WERI-Rb-1 (cell line): ENCODE measurements at regions not wholly inside any gene's neighbourhood (a gene's known extent, or its start where the extent isn't known, plus 50 kb on each side); places are given as distances from the start of the nearest gene placed in this dataset.

Experiments used
- DNase-seq: peaks from one replicate; pipeline ENCODE4 v3.0.0-alpha.2; 2020
- H3K27ac ChIP-seq: fragments of 250-450 bp; sonication (Bioruptor Pico); 2 replicates; pipeline ENCODE4 v1.5.1; 2020; ENCODE audit warnings: mild to moderate bottlenecking, moderate library complexity
- H3K27me3 ChIP-seq: fragments of 250-450 bp; sonication (Bioruptor Pico); 2 replicates; pipeline ENCODE4 v1.5.1; 2021; ENCODE audit warnings: mild to moderate bottlenecking, low read depth, moderate library complexity; ENCODE audit not compliant: insufficient read depth, severe bottlenecking
- H3K36me3 ChIP-seq: fragments of 250-450 bp; sonication (Bioruptor Pico); 2 replicates; pipeline ENCODE4 v1.5.1; 2020; ENCODE audit warnings: mild to moderate bottlenecking, moderate library complexity
- H3K4me3 ChIP-seq: 2 replicates; pipeline ENCODE4 v1.5.1; 2011; ENCODE audit warnings: low read depth, mild to moderate bottlenecking, control low read depth, low read length
- H3K9me3 ChIP-seq: fragments of 250-450 bp; sonication (Bioruptor Pico); 2 replicates; pipeline ENCODE4 v1.5.1; 2021; ENCODE audit warnings: mild to moderate bottlenecking, moderate library complexity; ENCODE audit not compliant: severe bottlenecking
- TF ChIP-seq, protein P1 (sequence below): IDR thresholded peaks from 2 replicates; pipeline ENCODE4 v1.5.1; 2011; ENCODE audit warnings: low read depth, mild to moderate bottlenecking, control low read depth, inconsistent platforms, low read length

DNA sequence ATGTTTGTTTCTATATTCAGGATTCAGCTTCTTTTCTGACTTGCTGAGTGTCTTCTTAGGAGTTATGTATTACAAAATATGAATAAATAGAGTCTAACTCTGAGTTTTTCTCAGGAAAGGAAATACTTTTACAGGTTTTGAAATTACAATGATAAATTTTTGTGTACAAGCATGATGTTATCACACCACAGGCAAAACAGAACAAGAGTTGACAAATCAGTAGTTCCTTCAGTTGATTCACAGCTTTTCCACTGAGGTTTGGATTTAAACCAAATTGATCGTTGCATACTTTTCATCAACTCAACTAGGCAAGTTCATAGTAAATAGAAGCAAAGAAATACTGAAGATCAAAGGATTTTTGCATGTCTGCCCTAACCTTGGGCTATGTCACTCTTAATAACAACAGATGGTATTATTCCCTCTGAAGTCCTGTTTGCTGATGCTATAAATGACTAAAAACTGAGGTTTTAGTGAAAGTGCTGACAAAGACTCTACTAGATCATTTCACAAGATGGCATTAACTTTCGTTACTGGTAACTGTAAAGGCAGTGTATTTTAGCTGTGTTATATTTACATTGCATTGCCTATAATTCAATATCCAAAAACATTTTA, 520.2 kb downstream of the FLRT2 start:
- no peak for DNase-seq
- TF ChIP-seq, protein P1, sequence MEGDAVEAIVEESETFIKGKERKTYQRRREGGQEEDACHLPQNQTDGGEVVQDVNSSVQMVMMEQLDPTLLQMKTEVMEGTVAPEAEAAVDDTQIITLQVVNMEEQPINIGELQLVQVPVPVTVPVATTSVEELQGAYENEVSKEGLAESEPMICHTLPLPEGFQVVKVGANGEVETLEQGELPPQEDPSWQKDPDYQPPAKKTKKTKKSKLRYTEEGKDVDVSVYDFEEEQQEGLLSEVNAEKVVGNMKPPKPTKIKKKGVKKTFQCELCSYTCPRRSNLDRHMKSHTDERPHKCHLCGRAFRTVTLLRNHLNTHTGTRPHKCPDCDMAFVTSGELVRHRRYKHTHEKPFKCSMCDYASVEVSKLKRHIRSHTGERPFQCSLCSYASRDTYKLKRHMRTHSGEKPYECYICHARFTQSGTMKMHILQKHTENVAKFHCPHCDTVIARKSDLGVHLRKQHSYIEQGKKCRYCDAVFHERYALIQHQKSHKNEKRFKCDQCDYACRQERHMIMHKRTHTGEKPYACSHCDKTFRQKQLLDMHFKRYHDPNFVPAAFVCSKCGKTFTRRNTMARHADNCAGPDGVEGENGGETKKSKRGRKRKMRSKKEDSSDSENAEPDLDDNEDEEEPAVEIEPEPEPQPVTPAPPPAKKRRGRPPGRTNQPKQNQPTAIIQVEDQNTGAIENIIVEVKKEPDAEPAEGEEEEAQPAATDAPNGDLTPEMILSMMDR, result no peak
- H3K27me3 ChIP-seq, result no peaks in the 10 kb centered on the region

DNA sequence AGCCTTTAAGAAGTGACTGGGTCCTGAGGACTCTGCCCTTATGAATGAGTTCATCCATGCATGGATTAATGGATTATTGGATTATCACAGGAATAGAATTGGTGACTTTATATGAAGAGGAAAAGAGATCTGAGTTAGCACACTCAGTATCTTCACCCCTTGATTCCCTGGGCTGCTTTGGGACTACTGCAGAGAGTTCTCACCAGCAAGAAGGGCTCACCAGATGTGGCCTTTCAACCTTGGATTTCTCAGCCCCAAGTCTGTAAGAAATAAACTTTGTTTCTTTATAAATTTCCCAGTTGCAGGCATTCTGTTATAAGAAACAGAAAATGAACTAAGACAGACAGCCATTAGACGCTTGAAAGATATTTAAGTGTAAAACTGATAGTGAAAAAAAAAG, 509.2 kb downstream of the FLRT2 start:
- TF ChIP-seq, protein P1, result no peak

More for the DNA sequence above, 520.2 kb downstream of the FLRT2 start:
- Histone ChIP-seq H3K9me3 (no peaks in the 10 kb centered on the region), H3K27ac (no peak overlapping the region), H3K36me3 (no peaks in the 10 kb centered on the region), H3K4me3 (no peak overlapping the region)

DNA sequence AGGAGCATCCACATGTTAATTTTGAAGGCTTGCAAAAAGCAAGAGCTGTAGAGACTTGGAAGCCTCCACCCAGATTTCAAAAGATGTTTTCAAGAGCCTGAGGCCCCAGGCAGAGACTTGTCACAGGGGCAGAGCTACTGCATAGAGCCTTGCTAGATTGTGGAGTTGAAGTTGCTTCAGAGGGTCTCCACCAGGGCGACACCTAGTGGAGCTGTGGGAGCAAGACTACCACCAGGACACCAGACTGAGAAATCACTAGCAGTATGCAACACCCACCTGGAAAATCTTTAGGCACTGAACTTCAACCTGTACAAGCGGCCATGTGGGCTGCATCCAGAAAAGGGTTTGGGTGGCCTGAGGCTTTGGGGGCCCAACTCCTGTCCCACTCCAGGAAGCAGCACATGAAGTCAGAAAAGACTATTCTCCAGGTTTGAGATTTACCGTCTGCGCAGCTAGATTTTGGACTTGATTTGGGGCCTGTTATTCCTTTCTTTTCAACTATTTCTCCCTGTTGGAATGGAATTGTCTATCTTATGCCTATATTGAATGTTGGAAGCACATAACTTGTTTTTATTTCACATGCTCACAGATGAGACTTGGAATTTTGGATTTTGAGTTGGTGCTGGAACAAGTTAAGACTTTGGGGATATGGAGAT, 508.6 kb downstream of the FLRT2 start:
- H3K4me3 ChIP-seq, result no peak overlapping the region
- DNase-seq, result peak; percentile 56
- H3K27me3 ChIP-seq, result no peaks in the 10 kb centered on the region
- no peaks in the 10 kb centered on the region for H3K9me3 ChIP-seq
- no peaks in the 10 kb centered on the region for H3K36me3 ChIP-seq
- TF ChIP-seq, protein P1, result peak; percentile 84
- no peak overlapping the region for H3K27ac ChIP-seq

More for the DNA sequence above, 509.2 kb downstream of the FLRT2 start:
- Histone ChIP-seq H3K4me3 (no peak overlapping the region), H3K9me3 (no peaks in the 10 kb centered on the region), H3K27me3 (no peaks in the 10 kb centered on the region), H3K27ac (no peak overlapping the region), H3K36me3 (no peaks in the 10 kb centered on the region)
- no peak for DNase-seq

DNA sequence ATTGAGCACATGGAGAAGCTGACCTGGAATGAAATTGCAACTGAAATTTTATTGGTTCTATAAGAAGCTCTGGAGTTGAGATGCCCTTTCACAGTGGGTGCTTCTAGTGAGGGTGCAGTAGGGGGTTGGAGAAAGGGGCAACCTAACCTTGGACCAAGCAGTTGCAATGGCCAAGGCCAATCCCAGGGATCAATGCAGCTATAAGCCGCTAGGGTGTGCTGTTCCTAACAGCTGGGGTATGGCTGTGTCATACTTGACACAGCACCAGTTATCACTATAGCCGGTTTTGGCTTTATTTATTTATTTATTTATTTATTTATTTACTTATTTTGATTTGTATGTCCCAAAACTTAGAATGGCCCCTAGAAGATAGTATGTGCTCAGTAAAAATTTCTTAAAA, 505.9 kb downstream of the FLRT2 start:
- TF ChIP-seq, protein P1, result peak; percentile 28; the same call in 1 of the 2 replicates
- DNase-seq, result peak; percentile 24
- no peak overlapping the region for H3K4me3 ChIP-seq
- no peaks in the 10 kb centered on the region for H3K27me3 ChIP-seq
- no peaks in the 10 kb centered on the region for H3K36me3 ChIP-seq
- no peak overlapping the region for H3K27ac ChIP-seq
- no peaks in the 10 kb centered on the region for H3K9me3 ChIP-seq

DNA sequence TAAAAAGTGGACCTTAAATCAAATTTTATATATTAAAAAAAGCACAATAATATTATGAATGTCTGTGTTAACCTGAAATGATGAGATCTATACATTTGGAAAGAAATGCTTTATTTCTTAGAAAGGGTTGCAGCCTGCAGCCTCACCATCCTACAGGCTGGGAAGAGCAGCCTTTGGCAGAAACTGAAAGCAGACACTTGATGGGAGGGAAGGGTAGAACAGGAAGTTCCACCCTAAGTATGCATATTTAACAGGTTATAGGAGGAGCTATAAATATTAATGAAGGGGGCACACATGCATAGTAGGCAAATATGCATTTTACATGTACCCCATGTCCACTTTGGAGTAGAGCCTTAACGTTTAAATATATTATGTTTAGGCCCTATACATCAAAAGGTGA, 498.0 kb downstream of the FLRT2 start:
- DNase-seq, result no peak
- Histone ChIP-seq H3K27me3 (no peaks in the 10 kb centered on the region), H3K9me3 (no peaks in the 10 kb centered on the region), H3K36me3 (no peaks in the 10 kb centered on the region), H3K27ac (no peak overlapping the region), H3K4me3 (no peak overlapping the region)
- TF ChIP-seq, protein P1, result no peak
